HEK293 (cell line): ENCODE measurements at regions not wholly inside any gene's neighbourhood (a gene's known extent, or its start where the extent isn't known, plus 50 kb on each side); places are given as distances from the start of the nearest gene placed in this dataset.

Experiments
- CTCF ChIA-PET: fragments of 350-600 bp; formaldehyde crosslinking; extraction: SDS; loops from one replicate; lab custom pipeline; 2021; ENCODE audit warnings: antibody characterized with exemption; lab: Yijun Ruan, JAX
- POLR2A ChIA-PET: fragments of 300-600 bp; formaldehyde crosslinking; extraction: SDS; loops from one replicate; lab custom pipeline; 2020; ENCODE audit warnings: antibody characterized with exemption, inconsistent platforms; lab: Yijun Ruan, JAX
- H3K27ac ChIP-seq: fragments of 200-500 bp; sonication (Bioruptor generic); 2 replicates; pipeline ENCODE4 v1.5.1; 2014; ENCODE audit warnings: low read depth, low read length, control low read depth, inconsistent platforms; ENCODE audit errors: extremely low read depth
- H3K36me3 ChIP-seq, 2 experiments: fragments of 200-500 bp in 1 of 2; sonication (Bioruptor generic) in 1 of 2; 1 replicate in 1 of 2; 2 replicates in 1 of 2; pipeline ENCODE4 v1.5.1; 2014 to 2017; ENCODE audit warnings: inconsistent platforms in 2 of 2, low read length in 2 of 2; ENCODE audit not compliant: control insufficient read depth in 2 of 2, insufficient read depth in 1 of 2
- H3K4me1 ChIP-seq: fragments of 200-500 bp; sonication (Bioruptor generic); 2 replicates; pipeline ENCODE4 v1.5.1; 2014; ENCODE audit warnings: mild to moderate bottlenecking, low read length, inconsistent platforms; ENCODE audit not compliant: control insufficient read depth, insufficient read depth
- H3K4me3 ChIP-seq: 2 replicates; pipeline ENCODE4 v1.5.1; 2011; ENCODE audit warnings: low read depth, mild to moderate bottlenecking, control low read depth, low read length, moderate library complexity
- H3K9me3 ChIP-seq: fragments of 200-500 bp; sonication (Bioruptor generic); 2 replicates; pipeline ENCODE4 v1.5.1; 2014; ENCODE audit warnings: low read depth, low read length, inconsistent platforms; ENCODE audit not compliant: control insufficient read depth, insufficient read depth
- AEBP2 ChIP-seq: fragments of 450-650 bp; formaldehyde crosslinking; IDR thresholded peaks from 2 replicates; pipeline ENCODE4 v1.5.1; 2016; ENCODE audit warnings: missing biosample characterization, missing genetic modification characterization, borderline replicate concordance
- KLF8 ChIP-seq: fragments of 450-650 bp; formaldehyde crosslinking; IDR thresholded peaks from 2 replicates; pipeline ENCODE4 v1.5.1; 2016; ENCODE audit warnings: missing biosample characterization, missing genetic modification characterization
- REST ChIP-seq: fragments of 450-650 bp; formaldehyde crosslinking; IDR thresholded peaks from 2 replicates; pipeline ENCODE4 v1.5.1; 2016; ENCODE audit warnings: missing biosample characterization, missing genetic modification characterization
- SETDB1 ChIP-seq: IDR thresholded peaks from one replicate; pipeline ENCODE4 v1.6.1; 2017; ENCODE audit warnings: mild to moderate bottlenecking, low read length, moderate library complexity, mixed read lengths; ENCODE audit not compliant: insufficient read length
- SP2 ChIP-seq: fragments of 450-650 bp; formaldehyde crosslinking; IDR thresholded peaks from 2 replicates; pipeline ENCODE4 v1.5.1; 2016; ENCODE audit warnings: missing biosample characterization, missing genetic modification characterization
- YY2 ChIP-seq: fragments of 450-650 bp; formaldehyde crosslinking; IDR thresholded peaks from 2 replicates; pipeline ENCODE4 v1.5.1; 2016; ENCODE audit warnings: missing biosample characterization, missing genetic modification characterization
- ZNF10 ChIP-seq: fragments of 450-650 bp; formaldehyde crosslinking; IDR thresholded peaks from 2 replicates; pipeline ENCODE4 v1.5.1; 2017; ENCODE audit warnings: missing biosample characterization, missing genetic modification characterization
- ZNF121 ChIP-seq: fragments of 450-650 bp; formaldehyde crosslinking; IDR thresholded peaks from 2 replicates; pipeline ENCODE4 v1.5.1; 2016; ENCODE audit warnings: missing biosample characterization, missing genetic modification characterization
- ZNF132 ChIP-seq: fragments of 450-650 bp; formaldehyde crosslinking; IDR thresholded peaks from 2 replicates; pipeline ENCODE4 v1.5.1; 2017; ENCODE audit warnings: missing biosample characterization, missing genetic modification characterization, borderline replicate concordance
- ZNF19 ChIP-seq: fragments of 450-650 bp; formaldehyde crosslinking; IDR thresholded peaks from 2 replicates; pipeline ENCODE4; 2016; ENCODE audit warnings: missing biosample characterization, missing genetic modification characterization, low read depth
- ZNF211 ChIP-seq: fragments of 450-650 bp; formaldehyde crosslinking; IDR thresholded peaks from 2 replicates; pipeline ENCODE4 v1.5.1; 2016; ENCODE audit warnings: low read depth, missing biosample characterization, missing genetic modification characterization
- ZNF521 ChIP-seq: fragments of 450-650 bp; formaldehyde crosslinking; IDR thresholded peaks from 2 replicates; pipeline ENCODE4 v1.5.1; 2017; ENCODE audit warnings: missing biosample characterization, mild to moderate bottlenecking, missing genetic modification characterization
- ZNF624 ChIP-seq: fragments of 450-650 bp; formaldehyde crosslinking; IDR thresholded peaks from 2 replicates; pipeline ENCODE4 v1.5.1; 2017; ENCODE audit warnings: missing biosample characterization, missing genetic modification characterization
- ZNF670 ChIP-seq: fragments of 450-650 bp; formaldehyde crosslinking; IDR thresholded peaks from 2 replicates; pipeline ENCODE4 v1.5.1; 2016; ENCODE audit warnings: missing biosample characterization, missing genetic modification characterization, low read depth
- ZNF747 ChIP-seq: fragments of 450-650 bp; formaldehyde crosslinking; IDR thresholded peaks from 2 replicates; pipeline ENCODE4 v1.5.1; 2016; ENCODE audit warnings: missing biosample characterization, missing genetic modification characterization
- ZNF777 ChIP-seq: fragments of 450-650 bp; formaldehyde crosslinking; IDR thresholded peaks from 2 replicates; pipeline ENCODE4 v1.5.1; 2017; ENCODE audit warnings: missing biosample characterization, missing genetic modification characterization, borderline replicate concordance
- ZSCAN23 ChIP-seq: fragments of 450-650 bp; formaldehyde crosslinking; IDR thresholded peaks from 2 replicates; pipeline ENCODE4 v1.5.1; 2016; ENCODE audit warnings: missing biosample characterization, missing genetic modification characterization
- ZSCAN30 ChIP-seq: fragments of 450-650 bp; IDR thresholded peaks from 2 replicates; pipeline ENCODE4 v1.5.1; 2018; ENCODE audit warnings: missing biosample characterization, mild to moderate bottlenecking, missing genetic modification characterization, moderate library complexity
- TF ChIP-seq, protein P1 (sequence below): fragments of 450-650 bp; formaldehyde crosslinking; conservative IDR thresholded peaks from 2 replicates; pipeline ENCODE4 v1.5.1; 2016; ENCODE audit warnings: low read depth, missing biosample characterization, missing genetic modification characterization
- TF ChIP-seq, protein P2 (sequence below): fragments of 450-650 bp; formaldehyde crosslinking; IDR thresholded peaks from 2 replicates; pipeline ENCODE4 v1.5.1; 2016; ENCODE audit warnings: missing biosample characterization, missing genetic modification characterization
- TF ChIP-seq, protein P3 (sequence below): fragments of 450-650 bp; formaldehyde crosslinking; IDR thresholded peaks from 2 replicates; pipeline ENCODE4 v1.5.1; 2016; ENCODE audit warnings: missing biosample characterization, missing genetic modification characterization

DNA sequence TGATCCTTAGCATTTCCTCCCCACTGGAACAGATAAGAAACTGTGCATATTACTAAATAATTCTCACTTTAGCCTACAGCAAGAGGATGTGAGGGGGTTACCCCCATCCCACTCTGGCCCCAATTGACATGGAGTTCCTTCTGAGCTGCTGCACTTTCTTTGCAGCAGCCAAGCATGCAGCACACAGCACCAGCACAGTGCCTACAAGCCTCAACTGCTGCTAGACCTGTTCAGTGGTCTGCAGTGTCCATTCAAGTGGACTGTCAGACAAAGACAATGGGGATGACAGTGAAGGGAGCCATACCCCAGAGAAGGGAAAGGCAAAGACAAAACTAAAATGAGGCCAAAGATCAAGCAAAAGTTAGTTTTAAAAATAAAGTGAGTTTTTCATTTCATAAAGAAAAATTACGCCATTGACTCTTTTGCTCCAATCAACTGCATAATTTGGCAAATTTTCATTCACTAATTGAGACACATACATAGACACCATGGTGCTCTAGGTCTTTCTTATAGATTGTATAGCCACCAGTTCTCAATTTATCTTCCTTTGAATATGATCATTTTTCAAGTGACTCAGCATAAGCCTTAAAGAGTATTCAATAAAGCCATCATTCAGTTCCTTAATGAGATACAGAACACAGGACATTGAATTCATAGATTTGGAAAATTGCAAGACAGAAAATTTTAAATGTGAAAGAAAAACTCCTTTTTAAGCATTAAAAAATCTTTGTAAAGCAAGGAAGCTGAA lies 410.6 kb downstream of the HNRNPD start (continued):
- TF ChIP-seq ZNF624 (tag by site-specific recombination) = no peak
- TF ChIP-seq AEBP2 (tag by site-specific recombination) = no peak
- TF ChIP-seq SP2 (tag by site-specific recombination) = no peak
- TF ChIP-seq, protein P1, sequence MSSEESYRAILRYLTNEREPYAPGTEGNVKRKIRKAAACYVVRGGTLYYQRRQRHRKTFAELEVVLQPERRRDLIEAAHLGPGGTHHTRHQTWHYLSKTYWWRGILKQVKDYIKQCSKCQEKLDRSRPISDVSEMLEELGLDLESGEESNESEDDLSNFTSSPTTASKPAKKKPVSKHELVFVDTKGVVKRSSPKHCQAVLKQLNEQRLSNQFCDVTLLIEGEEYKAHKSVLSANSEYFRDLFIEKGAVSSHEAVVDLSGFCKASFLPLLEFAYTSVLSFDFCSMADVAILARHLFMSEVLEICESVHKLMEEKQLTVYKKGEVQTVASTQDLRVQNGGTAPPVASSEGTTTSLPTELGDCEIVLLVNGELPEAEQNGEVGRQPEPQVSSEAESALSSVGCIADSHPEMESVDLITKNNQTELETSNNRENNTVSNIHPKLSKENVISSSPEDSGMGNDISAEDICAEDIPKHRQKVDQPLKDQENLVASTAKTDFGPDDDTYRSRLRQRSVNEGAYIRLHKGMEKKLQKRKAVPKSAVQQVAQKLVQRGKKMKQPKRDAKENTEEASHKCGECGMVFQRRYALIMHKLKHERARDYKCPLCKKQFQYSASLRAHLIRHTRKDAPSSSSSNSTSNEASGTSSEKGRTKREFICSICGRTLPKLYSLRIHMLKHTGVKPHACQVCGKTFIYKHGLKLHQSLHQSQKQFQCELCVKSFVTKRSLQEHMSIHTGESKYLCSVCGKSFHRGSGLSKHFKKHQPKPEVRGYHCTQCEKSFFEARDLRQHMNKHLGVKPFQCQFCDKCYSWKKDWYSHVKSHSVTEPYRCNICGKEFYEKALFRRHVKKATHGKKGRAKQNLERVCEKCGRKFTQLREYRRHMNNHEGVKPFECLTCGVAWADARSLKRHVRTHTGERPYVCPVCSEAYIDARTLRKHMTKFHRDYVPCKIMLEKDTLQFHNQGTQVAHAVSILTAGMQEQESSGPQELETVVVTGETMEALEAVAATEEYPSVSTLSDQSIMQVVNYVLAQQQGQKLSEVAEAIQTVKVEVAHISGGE (tag by site-specific recombination) = no peak
- no peak for TF ChIP-seq ZSCAN30 (tag by site-specific recombination)
- no peak for TF ChIP-seq YY2 (tag by site-specific recombination)
- TF ChIP-seq ZNF132 (tag by site-specific recombination) = no peak

GRCh38 chr4:81960961-81961360 lies 412.8 kb downstream of the HNRNPD start:
- CTCF ChIA-PET = no interaction called here
- POLR2A ChIA-PET = no interaction called here
- H3K9me3 ChIP-seq = no peaks in the 10 kb centered on the region
- no peak overlapping the region for H3K4me3 ChIP-seq
- H3K4me1 ChIP-seq = no peaks in the 10 kb centered on the region
- H3K27ac ChIP-seq = no peak overlapping the region
- H3K36me3 ChIP-seq = no peaks in the 10 kb centered on the region
- TF ChIP-seq, protein P2, sequence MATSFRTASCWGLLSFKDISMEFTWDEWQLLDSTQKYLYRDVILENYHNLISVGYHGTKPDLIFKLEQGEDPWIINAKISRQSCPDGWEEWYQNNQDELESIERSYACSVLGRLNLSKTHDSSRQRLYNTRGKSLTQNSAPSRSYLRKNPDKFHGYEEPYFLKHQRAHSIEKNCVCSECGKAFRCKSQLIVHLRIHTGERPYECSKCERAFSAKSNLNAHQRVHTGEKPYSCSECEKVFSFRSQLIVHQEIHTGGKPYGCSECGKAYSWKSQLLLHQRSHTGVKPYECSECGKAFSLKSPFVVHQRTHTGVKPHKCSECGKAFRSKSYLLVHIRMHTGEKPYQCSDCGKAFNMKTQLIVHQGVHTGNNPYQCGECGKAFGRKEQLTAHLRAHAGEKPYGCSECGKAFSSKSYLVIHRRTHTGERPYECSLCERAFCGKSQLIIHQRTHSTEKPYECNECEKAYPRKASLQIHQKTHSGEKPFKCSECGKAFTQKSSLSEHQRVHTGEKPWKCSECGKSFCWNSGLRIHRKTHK = no peak
- no peak for TF ChIP-seq SETDB1
- no peak for TF ChIP-seq KLF8 (tag by site-specific recombination)
- no peak for TF ChIP-seq ZNF777 (tag by site-specific recombination)
- TF ChIP-seq ZNF121 (tag by site-specific recombination) = no peak
- TF ChIP-seq, protein P3, sequence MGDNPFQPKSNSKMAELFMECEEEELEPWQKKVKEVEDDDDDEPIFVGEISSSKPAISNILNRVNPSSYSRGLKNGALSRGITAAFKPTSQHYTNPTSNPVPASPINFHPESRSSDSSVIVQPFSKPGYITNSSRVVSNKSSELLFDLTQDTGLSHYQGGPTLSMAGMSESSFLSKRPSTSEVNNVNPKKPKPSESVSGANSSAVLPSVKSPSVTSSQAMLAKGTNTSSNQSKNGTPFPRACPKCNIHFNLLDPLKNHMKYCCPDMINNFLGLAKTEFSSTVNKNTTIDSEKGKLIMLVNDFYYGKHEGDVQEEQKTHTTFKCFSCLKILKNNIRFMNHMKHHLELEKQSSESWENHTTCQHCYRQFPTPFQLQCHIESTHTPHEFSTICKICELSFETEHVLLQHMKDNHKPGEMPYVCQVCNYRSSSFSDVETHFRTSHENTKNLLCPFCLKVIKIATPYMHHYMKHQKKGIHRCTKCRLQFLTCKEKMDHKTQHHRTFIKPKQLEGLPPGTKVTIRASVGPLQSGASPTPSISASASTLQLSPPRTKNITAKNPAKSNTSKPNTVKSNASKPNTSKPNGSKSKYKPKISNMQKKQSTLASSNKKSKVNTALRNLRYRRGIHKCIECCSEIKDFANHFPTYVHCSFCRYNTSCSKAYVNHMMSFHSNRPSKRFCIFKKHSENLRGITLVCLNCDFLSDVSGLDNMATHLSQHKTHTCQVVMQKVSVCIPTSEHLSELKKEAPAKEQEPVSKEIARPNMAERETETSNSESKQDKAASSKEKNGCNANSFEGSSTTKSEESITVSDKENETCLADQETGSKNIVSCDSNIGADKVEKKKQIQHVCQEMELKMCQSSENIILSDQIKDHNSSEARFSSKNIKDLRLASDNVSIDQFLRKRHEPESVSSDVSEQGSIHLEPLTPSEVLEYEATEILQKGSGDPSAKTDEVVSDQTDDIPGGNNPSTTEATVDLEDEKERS = no peak
- no peak for TF ChIP-seq ZNF670 (tag by site-specific recombination)
- no peak for TF ChIP-seq REST (tag by site-specific recombination)
- no peak for TF ChIP-seq ZNF10
- TF ChIP-seq ZSCAN23 (tag by site-specific recombination) = no peak
- no peak for TF ChIP-seq ZNF19 (tag by site-specific recombination)
- TF ChIP-seq ZNF747 (tag by site-specific recombination) = no peak
- no peak for TF ChIP-seq ZNF211 (tag by site-specific recombination)
- no peak for TF ChIP-seq ZNF132 (tag by site-specific recombination)
- no peak for TF ChIP-seq ZNF521
